ENCODE measurements at regions not wholly inside any gene's neighbourhood (a gene's known extent, or its start where the extent isn't known, plus 50 kb on each side); places are given as distances from the start of the nearest gene placed in this dataset.
"Not testable (repeated sequence)": the region's sequence is repeated elsewhere in the genome, so short reads cannot be mapped to it uniquely, and the experiment has no call there.

GRCh38 chr12:126033751-126034150, 968.5 kb downstream of the AACS start:
- Histone ChIP-seq H3K4me1 (no peaks in the 10 kb centered on the region), H3K27me3 (no peaks in the 10 kb centered on the region), H3K27ac (no peak overlapping the region), H3K9me3 (no peaks in the 10 kb centered on the region), H3K4me3 (no peak overlapping the region), H3K36me3 (no peaks in the 10 kb centered on the region)
- intact Hi-C loops (cut with DNase I): no loop called here
- DNase-seq (no peak), ATAC-seq (no peak)
- no peak for TF ChIP-seq CTCF (IDR thresholded peaks at IDR 0.05)

GRCh38 chr12:126036348-126036747, 971.1 kb downstream of the AACS start:
- no peaks in the 10 kb centered on the region for H3K4me1 ChIP-seq
- ATAC-seq: no peak
- H3K27ac ChIP-seq: no peak overlapping the region
- no peak for TF ChIP-seq CTCF (IDR thresholded peaks at IDR 0.05)
- intact Hi-C loops (cut with DNase I): no loop called here
- no peaks in the 10 kb centered on the region for H3K9me3 ChIP-seq
- no peaks in the 10 kb centered on the region for H3K27me3 ChIP-seq
- no peak overlapping the region for H3K4me3 ChIP-seq
- H3K36me3 ChIP-seq: no peaks in the 10 kb centered on the region
- no peak for DNase-seq

GRCh38 chr12:126038434-126038833, 973.2 kb downstream of the AACS start:
- Histone ChIP-seq H3K27me3 (no peaks in the 10 kb centered on the region), H3K27ac (no peak overlapping the region), H3K4me3 (no peak overlapping the region), H3K9me3 (no peaks in the 10 kb centered on the region), H3K4me1 (no peaks in the 10 kb centered on the region), H3K36me3 (no peaks in the 10 kb centered on the region)
- intact Hi-C loops (cut with DNase I): no loop called here
- no peak for TF ChIP-seq CTCF (IDR thresholded peaks at IDR 0.05)
- DNase-seq (no peak), ATAC-seq (peak; percentile 60)

- Histone ChIP-seq H3K9me3 (no peaks in the 10 kb centered on the region), H3K27ac (no peak overlapping the region), H3K4me1 (no peaks in the 10 kb centered on the region), H3K36me3 (no peaks in the 10 kb centered on the region), H3K4me3 (no peak overlapping the region), H3K27me3 (no peaks in the 10 kb centered on the region)
- DNase-seq (no peak), ATAC-seq (no peak)
- no peak for TF ChIP-seq CTCF (IDR thresholded peaks at IDR 0.05)
- intact Hi-C loops (cut with DNase I): no loop called here
Observed at GRCh38 chr12:126040307-126040706, 975.1 kb downstream of the AACS start.

GRCh38 chr12:126042286-126042685, 977.1 kb downstream of the AACS start:
- Histone ChIP-seq H3K36me3 (no peaks in the 10 kb centered on the region), H3K27ac (no peak overlapping the region), H3K4me1 (no peaks in the 10 kb centered on the region), H3K27me3 (no peaks in the 10 kb centered on the region), H3K9me3 (no peaks in the 10 kb centered on the region), H3K4me3 (no peak overlapping the region)
- DNase-seq: no peak
- intact Hi-C loops (cut with DNase I): no loop called here
- ATAC-seq: no peak
- no peak for TF ChIP-seq CTCF (IDR thresholded peaks at IDR 0.05)

- ATAC-seq; H3K27ac ChIP-seq; H3K36me3 ChIP-seq; H3K4me3 ChIP-seq; DNase-seq; H3K4me1 ChIP-seq; H3K9me3 ChIP-seq; intact Hi-C loops (cut with DNase I); H3K27me3 ChIP-seq: not testable (repeated sequence)
Observed at GRCh38 chr12:126049501-126049900, 984.3 kb downstream of the AACS start.

Measured in upper lobe of right lung (tissue), 1 donor.